Hypothalamus (tissue), 51 donors: ENCODE measurements at regions not wholly inside any gene's neighbourhood (a gene's known extent, or its start where the extent isn't known, plus 50 kb on each side); places are given as distances from the start of the nearest gene placed in this dataset.

Experiments
- DNase-seq, 51 donors: peaks; one replicate each; lab custom pipeline; 2025; lab: John Stamatoyannopoulos, UW

GRCh38 chr2:15788455-15788829 is 151.9 kb upstream of the MYCN start:
- no peak for DNase-seq

DNA sequence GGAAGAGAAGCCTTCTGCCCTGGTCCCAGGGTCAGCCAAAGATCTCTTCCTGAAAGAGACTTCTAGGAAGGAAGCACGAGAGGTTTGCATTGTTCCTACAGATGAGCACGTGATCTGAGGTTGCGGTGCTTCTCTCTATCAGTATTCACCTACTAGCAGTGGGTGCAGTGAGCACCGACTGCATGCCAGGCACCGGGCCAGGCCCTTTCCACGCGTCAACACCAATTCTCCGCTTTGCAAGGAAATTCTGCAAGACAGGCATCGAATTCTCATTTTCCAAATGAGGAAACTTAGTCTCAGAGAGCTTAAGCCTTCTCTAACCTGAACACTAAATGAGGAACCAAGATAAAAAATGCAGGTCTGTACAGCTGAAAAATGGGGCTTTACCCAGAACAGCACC is 151.5 kb upstream of the MYCN start:
- DNase-seq: no peak

GRCh38 chr2:15789381-15790062 is 150.8 kb upstream of the MYCN start:
- no peak for DNase-seq

DNA sequence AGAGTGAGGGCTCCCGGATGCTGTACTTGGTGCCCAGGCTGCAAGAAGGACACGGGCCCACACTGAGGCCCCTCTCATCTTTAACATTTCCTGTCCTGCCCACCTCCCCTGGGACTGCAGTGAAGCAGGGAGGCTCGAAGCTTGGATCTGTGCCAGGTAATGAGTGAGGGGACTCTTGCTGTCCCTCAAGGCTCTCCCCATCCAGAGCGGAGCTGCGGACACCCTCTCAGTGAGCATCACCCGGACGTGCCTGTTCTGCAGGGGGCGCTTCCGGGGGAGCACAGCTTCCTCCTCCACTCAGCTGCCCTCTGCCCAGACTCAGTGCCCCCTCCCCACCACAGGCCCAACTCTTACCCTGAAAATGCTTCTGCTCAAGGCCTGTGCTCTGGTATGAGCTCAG is 150.0 kb upstream of the MYCN start:
- no peak for DNase-seq

DNA sequence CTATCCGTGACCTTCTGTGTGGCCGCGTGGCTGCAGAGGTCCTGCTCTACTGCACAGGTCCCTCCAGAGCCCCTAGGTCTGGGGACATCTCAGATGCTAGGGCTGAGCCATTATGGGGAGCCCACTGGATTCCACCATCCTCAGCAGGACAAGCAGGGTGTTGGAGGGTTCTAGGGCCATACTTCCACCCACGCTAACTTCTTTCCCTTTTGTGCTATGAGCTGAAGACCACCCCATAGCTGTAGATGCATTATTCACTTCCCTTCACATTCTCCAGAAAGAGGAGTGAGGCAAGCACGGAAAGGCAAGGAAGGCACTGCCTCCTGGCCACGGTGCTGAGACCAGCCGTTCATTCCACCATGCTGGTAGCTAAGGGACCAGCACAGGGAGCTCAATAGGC is 149.5 kb upstream of the MYCN start:
- DNase-seq: no peak

- DNase-seq: no peak
These were observed 149.1 kb upstream of the MYCN start for GRCh38 chr2:15791294-15791693.

- no peak for DNase-seq
These were observed 148.0 kb upstream of the MYCN start for GRCh38 chr2:15792331-15792730.

DNA sequence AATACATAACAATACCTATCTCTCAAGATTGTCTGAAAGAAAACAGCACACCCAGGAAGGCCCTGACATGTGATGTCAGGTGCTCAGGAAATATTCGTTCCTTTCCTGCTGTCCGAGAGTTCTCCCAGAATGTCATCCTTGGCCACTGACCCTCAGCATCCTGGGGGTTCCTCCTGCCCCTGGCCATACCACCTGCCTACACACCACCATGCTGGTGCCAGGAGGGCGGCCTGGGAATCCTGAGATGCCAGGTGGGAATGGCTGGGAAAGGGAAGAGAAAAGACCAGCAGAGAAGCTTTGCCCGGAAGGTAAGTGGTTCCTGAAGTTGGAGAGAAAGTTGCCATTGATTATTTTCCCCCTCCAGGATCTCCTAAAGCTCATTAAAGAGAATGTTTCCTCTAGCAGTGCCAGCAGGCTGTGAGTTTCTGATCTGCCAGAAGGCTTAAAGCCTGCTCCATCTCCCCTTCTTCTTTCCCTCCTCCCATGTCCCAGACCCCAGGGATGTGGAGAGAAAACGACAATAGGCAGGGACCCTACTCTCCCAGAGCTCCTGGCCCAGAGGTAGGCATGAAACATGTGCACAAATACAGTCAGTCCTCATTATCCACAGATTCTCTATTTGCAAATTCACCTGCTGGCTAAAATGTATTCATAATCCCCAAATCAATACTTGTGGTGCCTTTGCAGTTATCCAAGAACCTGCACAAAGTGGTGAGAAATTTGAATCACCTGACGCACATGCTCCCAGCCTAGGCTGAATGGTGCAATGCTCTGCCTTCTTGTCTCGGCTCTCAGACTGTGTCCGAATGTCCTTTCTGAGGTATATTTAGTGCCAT is 147.1 kb upstream of the MYCN start:
- no peak for DNase-seq

DNA sequence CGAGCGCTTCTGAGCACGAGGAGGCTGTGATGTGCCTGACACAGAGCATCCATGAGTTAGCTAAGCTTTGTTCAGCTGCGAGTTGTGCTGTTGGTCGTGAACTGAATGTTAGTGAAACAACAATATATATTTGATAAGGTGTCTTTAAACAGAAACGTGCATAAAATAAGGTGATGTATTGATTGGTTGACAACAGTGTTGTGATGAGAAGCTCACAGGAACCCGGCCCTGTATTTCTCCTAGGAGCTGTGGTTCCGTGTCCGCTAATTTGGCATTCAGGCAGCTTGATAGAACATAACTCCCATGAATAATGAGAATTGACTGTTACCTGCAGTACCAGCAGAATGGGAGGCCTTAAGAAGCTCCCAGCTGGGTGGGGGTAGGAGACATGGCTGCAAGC is 146.4 kb upstream of the MYCN start:
- DNase-seq: no peak

DNA sequence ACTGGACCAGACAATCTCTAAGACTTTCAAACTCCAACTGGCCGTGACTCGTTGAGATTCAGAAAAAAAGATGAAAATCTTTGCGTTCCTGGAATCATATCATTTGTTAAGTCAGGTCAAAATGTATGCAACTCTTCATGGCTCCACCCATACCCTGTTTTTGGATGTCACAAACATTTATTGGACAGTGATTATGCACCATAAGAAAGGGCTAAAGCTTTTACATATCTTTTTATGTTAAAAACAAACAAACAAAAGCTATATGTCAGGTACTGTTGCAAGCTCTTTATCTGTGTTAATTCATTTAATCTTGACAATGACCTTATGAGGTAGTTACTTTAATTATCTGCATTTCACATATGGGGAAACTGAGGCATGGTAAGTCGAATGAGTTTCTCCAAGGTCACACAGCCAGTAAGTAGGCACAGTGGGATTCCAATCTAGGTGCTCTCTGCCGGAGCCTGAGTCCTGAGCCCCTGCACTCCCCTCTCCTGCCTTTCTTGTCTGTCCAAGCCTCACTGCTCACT is 145.7 kb upstream of the MYCN start:
- DNase-seq: no peak

- DNase-seq: no peak
These were observed 144.9 kb upstream of the MYCN start for GRCh38 chr2:15795426-15795825.

GRCh38 chr2:15796167-15796942 is 144.0 kb upstream of the MYCN start:
- DNase-seq: no peak

DNA sequence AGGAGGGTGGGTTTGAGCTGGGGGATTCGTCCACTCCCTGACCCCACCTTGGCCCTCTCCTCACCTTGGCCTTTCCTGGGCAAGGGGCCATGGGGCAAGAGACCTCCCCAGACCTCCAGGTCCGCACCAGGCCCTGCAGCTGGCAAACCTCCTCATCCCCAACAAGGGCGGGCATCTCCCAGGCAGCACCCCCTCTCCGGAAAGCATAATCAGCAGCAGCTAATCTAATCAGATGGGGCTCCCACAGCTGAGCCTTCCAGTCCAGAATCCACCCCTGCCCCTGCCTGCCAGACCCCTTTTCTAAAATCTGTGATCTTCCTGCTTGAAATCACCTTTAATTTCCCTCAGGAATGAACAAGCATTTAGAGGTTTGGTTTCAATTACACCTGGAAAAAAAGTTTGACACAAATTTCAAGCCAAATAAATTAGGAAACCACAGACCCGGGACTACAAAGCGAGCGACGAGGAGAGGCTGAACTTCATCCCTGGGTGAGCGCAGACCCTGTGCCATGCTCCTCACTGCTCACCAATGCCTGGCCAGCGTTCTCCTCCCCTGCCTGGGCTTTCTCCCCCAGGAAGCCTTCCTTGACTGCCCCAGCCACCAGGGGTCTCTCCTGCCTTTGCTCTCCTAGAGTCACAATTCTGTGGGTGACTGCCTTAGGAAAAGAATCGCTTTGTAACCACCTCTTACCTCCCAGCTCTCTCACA is 143.0 kb upstream of the MYCN start:
- DNase-seq: no peak

DNA sequence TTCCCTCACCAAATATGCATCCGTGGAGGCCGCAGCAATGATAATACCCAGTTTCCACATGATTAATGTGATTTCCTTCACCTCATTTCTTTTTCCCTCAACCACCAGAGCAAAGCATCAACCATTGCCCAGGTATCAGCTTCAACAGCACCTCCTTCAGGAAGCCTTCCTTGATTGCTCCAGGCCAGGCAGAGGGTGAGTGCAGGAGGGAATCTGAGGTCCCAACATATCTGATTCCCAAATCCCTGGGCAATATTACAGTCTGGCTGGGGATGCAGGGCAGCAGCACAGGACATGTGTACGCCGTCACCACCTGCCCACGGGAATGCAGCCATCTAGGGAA is 142.4 kb upstream of the MYCN start:
- DNase-seq: no peak

DNA sequence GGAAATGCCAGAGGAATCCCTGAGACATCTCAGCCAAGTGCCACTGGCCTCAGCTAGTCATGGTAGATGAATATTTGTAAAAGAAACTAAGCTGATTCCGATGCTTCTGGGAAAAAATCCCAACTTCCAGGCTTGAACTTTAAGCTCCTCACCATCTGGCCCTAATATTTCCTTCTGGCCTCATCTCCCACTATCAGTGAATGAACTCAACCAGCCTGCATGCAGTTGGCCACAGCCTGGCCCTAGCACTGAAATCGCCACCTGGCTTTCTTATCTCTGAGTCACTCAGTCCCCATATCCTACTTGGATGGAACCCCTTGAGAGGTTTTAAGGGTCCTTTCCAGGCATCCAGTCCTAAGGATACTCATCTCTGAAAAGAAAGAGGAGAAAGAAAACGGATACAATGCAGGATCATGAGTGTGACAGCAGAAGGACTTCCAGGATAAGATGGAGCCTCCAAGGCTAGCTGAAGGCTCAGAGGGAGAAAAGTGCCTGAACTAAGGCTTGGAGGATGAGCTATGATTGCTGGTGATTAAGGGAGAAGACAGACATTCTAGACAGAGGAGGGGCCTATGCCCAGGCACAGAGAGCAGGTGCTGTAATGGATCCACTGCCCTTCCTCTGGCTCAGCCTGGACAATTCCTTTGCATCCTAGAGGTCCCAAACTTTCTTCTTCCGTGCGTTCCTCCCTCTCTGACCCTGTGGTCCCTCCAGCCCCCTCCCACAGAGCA is 141.5 kb upstream of the MYCN start:
- no peak for DNase-seq

GRCh38 chr2:15799432-15799827 is 140.9 kb upstream of the MYCN start:
- peak in 1 of 51 donors; percentile 13 for DNase-seq

DNA sequence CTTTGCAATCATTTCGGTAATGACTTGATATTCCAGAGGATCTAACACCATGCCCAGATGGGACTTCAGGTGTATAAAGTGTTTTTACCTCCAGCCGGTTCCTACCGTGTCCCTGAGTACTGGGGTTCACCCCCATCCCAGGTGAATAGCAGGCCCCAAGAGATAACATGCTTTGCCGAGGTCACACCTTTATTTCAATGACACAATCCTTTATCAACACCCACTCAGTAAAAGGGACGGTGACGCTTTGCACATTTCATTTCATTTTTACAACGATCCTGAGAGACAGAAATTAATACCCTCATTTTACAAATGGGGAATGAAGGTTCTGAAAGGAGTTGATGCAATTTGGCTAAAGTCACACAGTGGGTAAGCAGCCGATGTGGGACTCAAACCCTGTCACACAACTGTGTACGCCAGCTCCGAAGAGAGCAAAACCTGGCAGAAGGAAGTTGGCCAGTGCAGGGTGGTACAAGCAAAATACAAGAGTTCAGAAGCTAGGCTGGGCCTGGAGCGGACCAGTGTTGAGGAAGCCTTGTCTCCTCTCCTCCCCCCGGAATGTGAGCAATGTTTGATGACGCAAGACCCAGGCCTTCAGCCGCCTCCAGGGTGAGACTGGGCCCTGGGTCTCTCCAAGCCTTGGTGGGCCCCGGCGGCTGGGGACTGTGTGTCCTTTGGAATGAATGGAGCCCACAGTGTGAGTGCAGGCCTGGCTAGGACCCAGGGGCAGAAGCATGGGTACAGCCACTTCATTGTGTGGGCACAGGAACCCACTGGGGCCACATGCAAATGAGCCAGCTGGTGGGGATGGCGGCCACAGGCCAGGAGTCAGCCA is 139.6 kb upstream of the MYCN start:
- DNase-seq: peak in 49 of 51 donors; percentile 8 to 95 (median 77)

- DNase-seq: no peak
These were observed 138.9 kb upstream of the MYCN start for GRCh38 chr2:15801439-15801838.

DNA sequence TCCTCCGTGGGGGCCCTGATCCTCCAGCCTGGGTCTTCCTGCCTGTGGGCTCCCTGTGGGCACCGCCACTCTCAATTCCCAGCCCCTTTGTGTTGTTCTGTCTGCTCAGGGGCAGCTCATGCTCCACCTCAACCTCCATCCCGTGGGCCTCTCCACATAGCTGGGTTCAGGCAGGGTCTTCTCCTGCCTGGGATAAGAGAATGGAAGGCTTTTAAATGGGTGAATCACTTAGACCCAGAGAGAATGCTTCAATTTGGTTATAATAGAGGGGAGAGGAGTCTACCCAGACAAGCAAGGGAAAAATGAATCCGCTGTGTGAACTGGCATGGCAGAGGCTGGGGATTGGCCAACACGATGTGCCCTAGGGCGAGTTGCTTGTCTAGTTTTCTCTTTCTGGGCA is 138.4 kb upstream of the MYCN start:
- no peak for DNase-seq
